Pancreas (tissue), 10 donors: ENCODE measurements at regions not wholly inside any gene's neighbourhood (a gene's known extent, or its start where the extent isn't known, plus 50 kb on each side); places are given as distances from the start of the nearest gene placed in this dataset.

ENCODE experiments used
- ATAC-seq, 4 donors: fragments of 200-7000 bp; cut with Tn5 transposase; one replicate each; pipeline versions ENCODE4 v1.8.0 to v1.9.1; 2020; ENCODE audit warnings: mild to moderate bottlenecking in 4 of 4, moderate library complexity in 4 of 4
- DNase-seq, 6 donors: peaks; one replicate each; pipeline ENCODE4 v3.0.0-alpha.2; 2020
- FAIRE-seq: peaks from 2 replicates; lab custom pipeline; 2012; peaks lifted over from hg19 to GRCh38; lab: Jason Lieb, UNC
- H3K27ac ChIP-seq, 4 donors: fragments of 200-600 bp; sonication (generic); 1 replicate in 3 of 4; 2 replicates in 1 of 4; pipeline versions ENCODE4 v1.5.0 to v1.8.0; 2020
- H3K27me3 ChIP-seq, 4 donors: fragments of 200-600 bp; one replicate each; pipeline ENCODE4 v1.8.0; 2021
- H3K36me3 ChIP-seq, 3 donors: fragments of 200-600 bp; sonication (generic) in 1 of 3; one replicate each; pipeline versions ENCODE4 v1.5.0 to v1.8.0; 2020 to 2021
- H3K4me1 ChIP-seq, 3 donors: fragments of 200-600 bp; one replicate each; pipeline ENCODE4 v1.8.0; 2021
- H3K4me3 ChIP-seq, 4 donors: fragments of 200-600 bp; sonication (generic) in 2 of 4; one replicate each; pipeline versions ENCODE4 v1.5.0 to v1.8.0; 2020 to 2021
- H3K9me3 ChIP-seq, 4 donors: fragments of 200-600 bp; one replicate each; pipeline ENCODE4 v1.8.0; 2021
- CTCF ChIP-seq, 4 donors: fragments of 200-600 bp; sonication (generic) in 3 of 4; IDR thresholded peaks; one replicate each; pipeline versions ENCODE4 v1.5.0 to v1.8.0; 2021; ENCODE audit warnings: antibody characterized with exemption in 4 of 4
- WGBS, 2 donors: extraction: QIAGEN DNeasy Blood & Tissue Kit; methylation state at CpG; one replicate each; pipeline ENCODE4 v1.1.7; 2013; 5-methylcytosine and 5-hydroxymethylcytosine counted together
- intact Hi-C, 3 donors: fragments of 100-400 bp; cut with DNase I; formaldehyde crosslinking; loops; one replicate each; pipeline versions ENCODE4 v1.11.1 to v1.14.2; 2022
- donor health status: healthy with polysubstance abuse.
- donor health status: DM: no; HTN: no; CAD: no; lungs with moderate emphysema.
- donor health status: DM: no; HTN: no; CAD: no.
- donor health status: control.
- donor health status: control.
- donor health status: Bipolar disorder and iron deficiency.
- donor health status: DM: yes; HTN: yes; CAD: no.
- donor health status: DM: no; HTN: no; CAD: no.
- donor health status: DM: no; HTN: no; CAD: no.
- donor health status: DM: yes; HTN: yes; CAD: no.

- DNase-seq (no peak), ATAC-seq (no peak), FAIRE-seq (no peak)
- no peak for TF ChIP-seq CTCF (IDR thresholded peaks at IDR 0.05)
- WGBS, 2 donors = 42 to 53% methylated on average over 11 of the region's 11 CpGs
- Histone ChIP-seq H3K4me3 (no peak overlapping the region), H3K27ac (no peak overlapping the region), H3K36me3 (no peaks in the 10 kb centered on the region), H3K27me3 (peaks cover 0 to 8% (median 0%) of the 10 kb centered on the region in 4 donors), H3K4me1 (no peaks in the 10 kb centered on the region), H3K9me3 (no peaks in the 10 kb centered on the region)
- intact Hi-C loops = no loop called here
Measured at GRCh38 chr10:128738386-128738915, 612.2 kb upstream of the MKI67 start.

GRCh38 chr10:128739930-128740329 is 613.7 kb upstream of the MKI67 start:
- DNase-seq (no peak), ATAC-seq (no peak), FAIRE-seq (no peak)
- Histone ChIP-seq H3K4me1 (no peaks in the 10 kb centered on the region), H3K4me3 (no peak overlapping the region), H3K27me3 (peaks cover 0 to 8% (median 0%) of the 10 kb centered on the region in 4 donors), H3K27ac (no peak overlapping the region), H3K36me3 (no peaks in the 10 kb centered on the region), H3K9me3 (no peaks in the 10 kb centered on the region)
- TF ChIP-seq CTCF (IDR thresholded peaks at IDR 0.05) = no peak
- intact Hi-C loops = no loop called here
- WGBS, 2 donors = 66 to 77% methylated on average over 9 of the region's 9 CpGs

- FAIRE-seq (no peak), ATAC-seq (no peak), DNase-seq (no peak)
- peaks cover 0 to 8% (median 0%) of the 10 kb centered on the region in 4 donors for H3K27me3 ChIP-seq
- H3K4me3 ChIP-seq = no peak overlapping the region
- no peaks in the 10 kb centered on the region for H3K9me3 ChIP-seq
- H3K36me3 ChIP-seq = no peaks in the 10 kb centered on the region
- H3K4me1 ChIP-seq = no peaks in the 10 kb centered on the region
- TF ChIP-seq CTCF (IDR thresholded peaks at IDR 0.05) = no peak
- intact Hi-C loops = no loop called here
- WGBS, 2 donors = 59 to 76% methylated on average over 4 of the region's 4 CpGs
- no peak overlapping the region for H3K27ac ChIP-seq
Measured at GRCh38 chr10:128741180-128741579, 615.0 kb upstream of the MKI67 start.

GRCh38 chr10:128741680-128742079 is 615.5 kb upstream of the MKI67 start:
- ATAC-seq (no peak), FAIRE-seq (no peak), DNase-seq (no peak)
- Histone ChIP-seq H3K4me3 (no peak overlapping the region), H3K9me3 (no peaks in the 10 kb centered on the region), H3K27me3 (peaks cover 0 to 8% (median 0%) of the 10 kb centered on the region in 4 donors), H3K4me1 (no peaks in the 10 kb centered on the region), H3K27ac (no peak overlapping the region), H3K36me3 (no peaks in the 10 kb centered on the region)
- intact Hi-C loops = no loop called here
- no peak for TF ChIP-seq CTCF (IDR thresholded peaks at IDR 0.05)
- 72 to 74% methylated on average over 5 of the region's 5 CpGs for WGBS, 2 donors

- Histone ChIP-seq H3K27me3 (peaks cover 0 to 4% (median 0%) of the 10 kb centered on the region in 4 donors), H3K36me3 (no peaks in the 10 kb centered on the region), H3K9me3 (no peaks in the 10 kb centered on the region), H3K4me1 (no peaks in the 10 kb centered on the region), H3K27ac (no peak overlapping the region), H3K4me3 (no peak overlapping the region)
- no peak for TF ChIP-seq CTCF (IDR thresholded peaks at IDR 0.05)
- DNase-seq (no peak), FAIRE-seq (no peak), ATAC-seq (no peak)
- intact Hi-C loops = no loop called here
- WGBS, 2 donors = 75 to 96% methylated on average over 1 of the region's 1 CpG
Measured at GRCh38 chr10:128744092-128744491, 617.9 kb upstream of the MKI67 start.
